Astrocyte of the cerebellum (primary cell): ENCODE measurements at regions not wholly inside any gene's neighbourhood (a gene's known extent, or its start where the extent isn't known, plus 50 kb on each side); places are given as distances from the start of the nearest gene placed in this dataset.

Experiments used
- DNase-seq: peaks from one replicate; pipeline ENCODE4 v3.0.0-alpha.2; 2011; ENCODE audit warnings: low read depth
- H3K4me3 ChIP-seq: 2 replicates; pipeline ENCODE4 v1.5.1; 2011; ENCODE audit warnings: mild to moderate bottlenecking, low read depth, low read length, moderate library complexity
- in situ Hi-C: cut with HindIII; loops from 2 replicates; pipeline ENCODE4 v1.10.0; 2017; ENCODE audit warnings: low sequenced_read_pairs
- TF ChIP-seq, protein P1 (sequence below): IDR thresholded peaks from 2 replicates; pipeline ENCODE4 v1.5.1; 2012; ENCODE audit warnings: low read length, low read depth, moderate library complexity, mild to moderate bottlenecking; ENCODE audit errors: missing control alignments

GRCh38 chr3:56962922-56963321 lies 97.5 kb upstream of the SPATA12 start:
- H3K4me3 ChIP-seq, result no peak overlapping the region
- TF ChIP-seq, protein P1, sequence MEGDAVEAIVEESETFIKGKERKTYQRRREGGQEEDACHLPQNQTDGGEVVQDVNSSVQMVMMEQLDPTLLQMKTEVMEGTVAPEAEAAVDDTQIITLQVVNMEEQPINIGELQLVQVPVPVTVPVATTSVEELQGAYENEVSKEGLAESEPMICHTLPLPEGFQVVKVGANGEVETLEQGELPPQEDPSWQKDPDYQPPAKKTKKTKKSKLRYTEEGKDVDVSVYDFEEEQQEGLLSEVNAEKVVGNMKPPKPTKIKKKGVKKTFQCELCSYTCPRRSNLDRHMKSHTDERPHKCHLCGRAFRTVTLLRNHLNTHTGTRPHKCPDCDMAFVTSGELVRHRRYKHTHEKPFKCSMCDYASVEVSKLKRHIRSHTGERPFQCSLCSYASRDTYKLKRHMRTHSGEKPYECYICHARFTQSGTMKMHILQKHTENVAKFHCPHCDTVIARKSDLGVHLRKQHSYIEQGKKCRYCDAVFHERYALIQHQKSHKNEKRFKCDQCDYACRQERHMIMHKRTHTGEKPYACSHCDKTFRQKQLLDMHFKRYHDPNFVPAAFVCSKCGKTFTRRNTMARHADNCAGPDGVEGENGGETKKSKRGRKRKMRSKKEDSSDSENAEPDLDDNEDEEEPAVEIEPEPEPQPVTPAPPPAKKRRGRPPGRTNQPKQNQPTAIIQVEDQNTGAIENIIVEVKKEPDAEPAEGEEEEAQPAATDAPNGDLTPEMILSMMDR, result no peak
- in situ Hi-C loops, result no loop called here
- DNase-seq, result no peak

DNA sequence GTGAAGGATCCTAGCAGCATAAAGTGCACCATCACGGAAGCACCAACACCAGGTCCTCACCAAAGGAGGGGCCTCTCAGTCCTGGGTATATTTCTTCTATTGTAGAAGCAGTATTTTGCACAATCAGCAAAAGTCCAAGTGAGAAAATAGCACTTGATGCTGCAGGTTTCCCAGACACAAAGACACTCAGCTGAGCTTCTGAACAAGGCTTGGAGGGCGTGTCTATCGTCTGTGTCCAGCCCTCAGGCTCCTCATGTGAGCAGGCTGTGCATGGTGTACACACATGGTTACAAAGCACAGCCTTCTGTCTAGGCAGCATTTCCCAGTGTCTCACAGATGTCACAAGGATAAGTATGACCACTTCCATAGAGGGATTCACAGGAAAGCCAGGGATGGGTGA lies 98.3 kb upstream of the SPATA12 start:
- in situ Hi-C loops, result no loop called here
- no peak for DNase-seq
- TF ChIP-seq, protein P1, result no peak
- H3K4me3 ChIP-seq, result no peak overlapping the region

- no peak overlapping the region for H3K4me3 ChIP-seq
- in situ Hi-C loops, result no loop called here
- no peak for DNase-seq
- TF ChIP-seq, protein P1, result no peak
These were observed 100.1 kb upstream of the SPATA12 start for GRCh38 chr3:56960234-56960917.

DNA sequence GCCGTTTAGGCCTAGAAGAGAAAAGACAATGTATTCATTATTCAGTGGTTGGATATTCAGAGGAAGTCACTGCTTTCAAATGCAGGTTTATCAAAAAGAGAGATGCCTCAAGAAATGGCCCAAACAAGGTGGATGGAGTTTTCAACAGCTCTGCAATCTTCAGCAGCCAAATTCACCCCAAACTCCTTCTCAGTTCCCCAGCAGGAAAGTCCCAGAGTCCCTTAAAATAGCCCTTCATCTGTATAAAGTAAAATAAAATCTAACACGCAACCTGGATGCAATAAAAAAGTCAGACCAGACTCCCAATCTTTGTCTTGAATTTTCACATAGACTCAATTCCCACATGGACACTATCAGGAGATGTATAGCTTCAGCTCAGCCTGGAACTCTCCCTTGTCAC lies 101.6 kb upstream of the SPATA12 start:
- DNase-seq, result no peak
- H3K4me3 ChIP-seq, result no peak overlapping the region
- TF ChIP-seq, protein P1, result no peak
- in situ Hi-C loops, result no loop called here

GRCh38 chr3:56957522-56957921 lies 102.9 kb upstream of the SPATA12 start:
- no peak for DNase-seq
- in situ Hi-C loops, result no loop called here
- TF ChIP-seq, protein P1, result no peak
- H3K4me3 ChIP-seq, result no peak overlapping the region

DNA sequence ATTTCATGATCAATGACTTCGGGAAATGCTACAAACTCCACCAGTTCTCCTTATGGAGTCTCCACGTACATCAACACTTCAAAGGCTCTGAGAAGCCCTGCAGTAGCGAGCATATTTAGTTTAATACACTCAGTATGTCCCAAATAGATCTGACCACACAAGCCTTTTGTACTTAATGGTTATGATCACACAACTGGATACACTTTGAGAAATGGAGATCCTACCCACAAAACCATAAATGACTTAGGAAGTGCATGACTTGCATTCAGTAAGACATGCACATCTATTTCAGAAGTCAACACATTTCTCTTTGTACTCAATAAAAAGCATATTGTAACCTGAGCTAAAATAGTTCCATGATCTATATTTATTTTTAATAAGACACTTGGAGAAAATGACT lies 103.6 kb upstream of the SPATA12 start:
- no peak for DNase-seq
- H3K4me3 ChIP-seq, result no peak overlapping the region
- in situ Hi-C loops, result no loop called here
- TF ChIP-seq, protein P1, result no peak
